Endothelial cell of umbilical vein (primary cell): ENCODE measurements at regions not wholly inside any gene's neighbourhood (a gene's known extent, or its start where the extent isn't known, plus 50 kb on each side); places are given as distances from the start of the nearest gene placed in this dataset.

Source experiments
- BruUV-seq: library from RNA; stranded (reverse); fragments of 400-500 nt; replicated peaks from 2 replicates; lab custom pipeline; 2021; lab: Mats Ljungman, UMichigan
- CTCF ChIA-PET: fragments of 300-600, 350-600 bp; sonication (Branson Sonifier 250); formaldehyde crosslinking; loops from one replicate; lab custom pipeline; 2021; ENCODE audit warnings: antibody characterized with exemption, inconsistent platforms; lab: Charles Lee
- POLR2A ChIA-PET: fragments of 300-600, 350-600 bp; sonication (Branson Sonifier 250); formaldehyde crosslinking; loops from one replicate; lab custom pipeline; 2021; ENCODE audit warnings: antibody characterized with exemption, inconsistent platforms; lab: Charles Lee
- DNase-seq: peaks from one replicate; pipeline ENCODE4 v3.0.0-alpha.2; 2011; ENCODE audit warnings: low read depth, low spot score
- FAIRE-seq: peaks from 2 replicates; lab custom pipeline; 2011; peaks lifted over from hg19 to GRCh38; lab: Jason Lieb, UNC
- H2AFZ ChIP-seq: 2 replicates; pipeline ENCODE4 v1.6.0; 2012; ENCODE audit warnings: low read depth, low read length, control low read depth, inconsistent platforms
- H3K27ac ChIP-seq: 2 replicates; pipeline ENCODE4 v1.5.1; 2011; ENCODE audit warnings: low read depth, mild to moderate bottlenecking, control low read depth, low read length, moderate library complexity; ENCODE audit not compliant: insufficient read depth
- H3K27me3 ChIP-seq, 2 experiments: 2 replicates each; pipeline versions ENCODE4 v1.6.0 to v1.6.1; 2011; ENCODE audit warnings: low read length in 2 of 2, mixed read lengths in 1 of 2; ENCODE audit not compliant: control insufficient read depth in 2 of 2, insufficient read depth in 2 of 2
- H3K36me3 ChIP-seq, 2 experiments: 2 replicates in 1 of 2; 3 replicates in 1 of 2; pipeline ENCODE4 v1.5.1; 2011; ENCODE audit warnings: low read length in 2 of 2, mild to moderate bottlenecking in 1 of 2, moderate library complexity in 1 of 2; ENCODE audit not compliant: control insufficient read depth in 2 of 2, insufficient read depth in 2 of 2; ENCODE audit errors: extremely low read depth in 1 of 2
- H3K4me1 ChIP-seq: 3 replicates; pipeline ENCODE4 v1.5.1; 2011; ENCODE audit warnings: mild to moderate bottlenecking, low read length; ENCODE audit not compliant: control insufficient read depth, insufficient read depth; ENCODE audit errors: extremely low read depth
- H3K4me2 ChIP-seq: 2 replicates; pipeline ENCODE4 v1.6.1; 2011; ENCODE audit warnings: low read length, control low read depth, mixed read lengths; ENCODE audit not compliant: insufficient read depth
- H3K4me3 ChIP-seq, 3 experiments: fragments of 200-600 bp in 1 of 3; sonication (generic), shearing (Covaris generic) in 1 of 3; replicated peaks in 1 of 3; 2 replicates each; pipeline ENCODE4 v1.5.1; 2011 to 2016; ENCODE audit warnings: control low read depth in 3 of 3, low read length in 3 of 3, mild to moderate bottlenecking in 2 of 3, inconsistent platforms in 1 of 3, low read depth in 1 of 3, moderate library complexity in 1 of 3; ENCODE audit not compliant: insufficient read depth in 1 of 3
- H3K79me2 ChIP-seq: 2 replicates; pipeline ENCODE4 v1.6.0; 2012; ENCODE audit warnings: low read length, inconsistent platforms; ENCODE audit not compliant: control insufficient read depth, insufficient read depth
- H3K9ac ChIP-seq: replicated peaks from 2 replicates; pipeline ENCODE3; 2011; ENCODE audit warnings: low read length, control low read depth; ENCODE audit not compliant: insufficient read depth; ENCODE audit errors: extremely low read depth
- H3K9me1 ChIP-seq: replicated peaks from 3 replicates; pipeline ENCODE4 v1.6.0; 2011; ENCODE audit warnings: mild to moderate bottlenecking, low read length; ENCODE audit not compliant: control insufficient read depth, insufficient read depth; ENCODE audit errors: extremely low read depth
- H3K9me3 ChIP-seq: replicated peaks from 2 replicates; pipeline ENCODE4 v1.5.1; 2012; ENCODE audit warnings: low read length, inconsistent platforms; ENCODE audit not compliant: control insufficient read depth, insufficient read depth
- H4K20me1 ChIP-seq: replicated peaks from 2 replicates; pipeline ENCODE3; 2011; ENCODE audit warnings: mild to moderate bottlenecking, low read length; ENCODE audit not compliant: control insufficient read depth, insufficient read depth; ENCODE audit errors: extremely low read depth
- EZH2 ChIP-seq: IDR thresholded peaks from 2 replicates; pipeline ENCODE4 v1.6.1; 2012; ENCODE audit warnings: borderline replicate concordance, low read depth, mild to moderate bottlenecking, moderate library complexity, low read length, inconsistent platforms; ENCODE audit not compliant: severe bottlenecking
- GATA2 ChIP-seq: IDR thresholded peaks from 2 replicates; pipeline ENCODE4 v1.7.0; 2011; ENCODE audit warnings: low read depth, mild to moderate bottlenecking, moderate library complexity, mixed read lengths, low read length; ENCODE audit not compliant: insufficient read length, insufficient read depth
- JUN ChIP-seq: IDR thresholded peaks from 2 replicates; pipeline ENCODE4 v1.6.1; 2011; ENCODE audit warnings: borderline replicate concordance, low read depth; ENCODE audit not compliant: insufficient read length, insufficient read depth
- MYC ChIP-seq: IDR thresholded peaks from one replicate; pipeline ENCODE4 v1.6.1; 2011; ENCODE audit warnings: mild to moderate bottlenecking, low read depth, low read length
- POLR2A ChIP-seq: IDR thresholded peaks from 2 replicates; pipeline ENCODE4 v1.6.1; 2012; ENCODE audit warnings: low read depth, mild to moderate bottlenecking, control low read depth, low read length
- POLR2AphosphoS5 ChIP-seq: IDR thresholded peaks from 2 replicates; pipeline ENCODE4 v1.6.1; 2012; ENCODE audit warnings: low read depth, mild to moderate bottlenecking, control low read depth, low read length, moderate library complexity; ENCODE audit not compliant: insufficient read depth
- dilution Hi-C: fragments of 300-500 bp; cut with MboI; formaldehyde crosslinking; loops from one replicate; pipeline ENCODE4 v1.15.0; 2019; ENCODE audit warnings: low sequenced_read_pairs; ENCODE audit not compliant: extremely low pct_ligation_motif_present
- intact Hi-C: fragments of 100-400 bp; cut with micrococcal nuclease; formaldehyde crosslinking; loops from one replicate; pipeline ENCODE4 v1.10.0; 2022
- TF ChIP-seq, protein P1 (sequence below), 2 donors: IDR thresholded peaks; 1 replicate in 1 of 2; 2 replicates in 1 of 2; pipeline ENCODE4 v1.5.1; 2011; ENCODE audit warnings: low read length in 2 of 2, mild to moderate bottlenecking in 2 of 2, moderate library complexity in 2 of 2, control low read depth in 1 of 2, inconsistent platforms in 1 of 2, low read depth in 1 of 2; ENCODE audit not compliant: insufficient read depth in 1 of 2; ENCODE audit errors: extremely low read depth in 1 of 2
- TF ChIP-seq, protein P2 (sequence below): IDR thresholded peaks from 2 replicates; pipeline ENCODE4 v1.6.1; 2011; ENCODE audit not compliant: insufficient read depth, insufficient read length

DNA sequence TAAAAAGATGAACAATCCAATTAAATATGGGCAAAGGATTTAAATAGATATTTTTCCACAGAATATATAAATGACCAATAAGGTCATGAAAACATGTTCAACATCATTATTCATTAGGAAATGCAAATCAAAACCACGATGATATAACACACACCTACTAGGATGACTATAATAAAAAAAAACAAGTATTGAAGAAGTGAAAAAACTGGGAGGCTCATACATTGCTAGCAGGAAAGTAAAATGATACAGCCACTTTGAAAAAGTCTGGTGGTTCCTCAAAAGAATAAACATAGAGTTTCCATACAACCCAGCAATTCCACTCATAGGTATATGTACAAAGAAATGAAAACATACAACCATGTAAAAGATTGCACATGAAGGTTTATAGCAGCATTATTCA, 75.7 kb upstream of the RAB4A start:
- no peaks in the 10 kb centered on the region for H3K4me1 ChIP-seq
- dilution Hi-C loops, result no loop called here
- H3K27me3 ChIP-seq, result no peaks in the 10 kb centered on the region
- FAIRE-seq, result no peak
- no peaks in the 10 kb centered on the region for H3K9me1 ChIP-seq
- no peak overlapping the region for H3K4me2 ChIP-seq
- H2AFZ ChIP-seq, result no peak overlapping the region
- no peaks in the 10 kb centered on the region for H3K36me3 ChIP-seq
- no peak overlapping the region for H3K9ac ChIP-seq
- no peak overlapping the region for H3K27ac ChIP-seq
- H3K79me2 ChIP-seq, result no peaks in the 10 kb centered on the region
- no TSS peak for BruUV-seq
- H3K9me3 ChIP-seq, result no peaks in the 10 kb centered on the region
- ChIA-PET CTCF (no interaction called here), POLR2A (no interaction called here)
- DNase-seq, result no peak
- H3K4me3 ChIP-seq, result no peak overlapping the region
- H4K20me1 ChIP-seq, result no peaks in the 10 kb centered on the region
- intact Hi-C loops, result no loop called here
- TF ChIP-seq MYC (no peak), POLR2A (no peak)
- TF ChIP-seq, protein P1, sequence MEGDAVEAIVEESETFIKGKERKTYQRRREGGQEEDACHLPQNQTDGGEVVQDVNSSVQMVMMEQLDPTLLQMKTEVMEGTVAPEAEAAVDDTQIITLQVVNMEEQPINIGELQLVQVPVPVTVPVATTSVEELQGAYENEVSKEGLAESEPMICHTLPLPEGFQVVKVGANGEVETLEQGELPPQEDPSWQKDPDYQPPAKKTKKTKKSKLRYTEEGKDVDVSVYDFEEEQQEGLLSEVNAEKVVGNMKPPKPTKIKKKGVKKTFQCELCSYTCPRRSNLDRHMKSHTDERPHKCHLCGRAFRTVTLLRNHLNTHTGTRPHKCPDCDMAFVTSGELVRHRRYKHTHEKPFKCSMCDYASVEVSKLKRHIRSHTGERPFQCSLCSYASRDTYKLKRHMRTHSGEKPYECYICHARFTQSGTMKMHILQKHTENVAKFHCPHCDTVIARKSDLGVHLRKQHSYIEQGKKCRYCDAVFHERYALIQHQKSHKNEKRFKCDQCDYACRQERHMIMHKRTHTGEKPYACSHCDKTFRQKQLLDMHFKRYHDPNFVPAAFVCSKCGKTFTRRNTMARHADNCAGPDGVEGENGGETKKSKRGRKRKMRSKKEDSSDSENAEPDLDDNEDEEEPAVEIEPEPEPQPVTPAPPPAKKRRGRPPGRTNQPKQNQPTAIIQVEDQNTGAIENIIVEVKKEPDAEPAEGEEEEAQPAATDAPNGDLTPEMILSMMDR (IDR thresholded peaks at IDR 0.05; ENCODE audit: extremely low read depth in 1 of 2, insufficient read depth in 1 of 2, low read depth in 1 of 2, low read length in 2 of 2), result no peak
- TF ChIP-seq, protein P2, sequence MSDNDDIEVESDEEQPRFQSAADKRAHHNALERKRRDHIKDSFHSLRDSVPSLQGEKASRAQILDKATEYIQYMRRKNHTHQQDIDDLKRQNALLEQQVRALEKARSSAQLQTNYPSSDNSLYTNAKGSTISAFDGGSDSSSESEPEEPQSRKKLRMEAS, result no peak

DNA sequence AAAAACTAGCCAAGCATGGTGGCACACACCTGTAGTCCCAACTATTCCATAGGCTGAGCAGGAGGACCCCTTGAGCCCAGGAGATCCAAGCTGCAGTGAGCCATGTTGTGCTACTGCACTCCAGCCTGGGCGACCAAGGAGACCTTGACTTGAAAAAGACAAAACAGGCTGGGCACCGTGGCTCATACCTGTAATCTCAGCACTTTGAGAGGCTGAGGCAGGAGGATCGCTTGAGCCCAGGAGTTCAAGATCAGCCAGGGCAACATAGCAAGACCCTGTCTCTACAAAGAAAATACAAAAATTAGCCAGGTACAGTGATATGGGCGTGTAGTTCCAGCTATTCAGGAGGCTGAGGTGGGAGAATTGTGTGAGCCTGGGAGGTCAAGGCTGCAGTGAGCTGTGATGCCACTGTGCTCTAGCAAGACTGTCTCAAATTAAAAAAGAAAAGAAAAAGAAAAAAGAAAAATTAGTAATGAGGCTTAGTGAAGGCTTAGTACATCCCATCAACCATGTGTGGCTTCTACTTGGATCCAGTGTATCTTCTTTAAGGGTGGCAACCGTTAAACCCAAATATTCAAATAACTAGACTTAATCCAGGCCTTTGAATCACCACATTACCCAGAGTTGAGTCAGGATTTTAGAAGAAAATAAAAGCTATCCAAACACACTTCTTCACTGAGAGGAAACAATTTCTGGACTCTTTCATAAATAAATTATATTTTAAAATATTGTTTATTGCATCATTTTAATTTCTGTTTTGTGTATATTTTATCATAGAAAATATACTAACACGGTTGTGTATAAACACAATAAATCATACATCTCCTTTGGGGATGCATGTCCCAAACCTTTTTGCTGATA, 74.3 kb upstream of the RAB4A start:
- DNase-seq, result no peak
- H3K4me1 ChIP-seq, result no peaks in the 10 kb centered on the region
- CTCF ChIA-PET, result no interaction called here
- H3K9me1 ChIP-seq, result no peaks in the 10 kb centered on the region
- intact Hi-C loops (no loop called here), dilution Hi-C loops (no loop called here)
- H4K20me1 ChIP-seq, result no peaks in the 10 kb centered on the region
- no peak overlapping the region for H3K27ac ChIP-seq
- H3K9me3 ChIP-seq, result no peaks in the 10 kb centered on the region
- POLR2A ChIA-PET, result no interaction called here
- no peak for FAIRE-seq
- no peaks in the 10 kb centered on the region for H3K79me2 ChIP-seq
- no peak overlapping the region for H3K4me2 ChIP-seq
- BruUV-seq, result no TSS peak
- TF ChIP-seq EZH2, result no peak
- TF ChIP-seq MYC, result no peak
- TF ChIP-seq GATA2, result no peak
- TF ChIP-seq POLR2AphosphoS5, result no peak
- TF ChIP-seq, protein P2, result no peak
- no peak for TF ChIP-seq JUN
- H3K27me3 ChIP-seq, result no peaks in the 10 kb centered on the region
- no peak overlapping the region for H3K9ac ChIP-seq
- no peak overlapping the region for H3K4me3 ChIP-seq
- H2AFZ ChIP-seq, result no peak overlapping the region
- no peaks in the 10 kb centered on the region for H3K36me3 ChIP-seq
